ENCODE measurements at regions not wholly inside any gene's neighbourhood (a gene's known extent, or its start where the extent isn't known, plus 50 kb on each side); places are given as distances from the start of the nearest gene placed in this dataset.

GRCh38 chr6:3640868-3641267 lies 110.6 kb downstream of the PXDC1 start:
- H3K79me2 ChIP-seq (ENCODE audit: insufficient read depth): no peaks in the 10 kb centered on the region
- WGBS (ENCODE audit: low lambda C conversion rate): 21% methylated on average over 2 of the region's 2 CpGs
- CTCF ChIA-PET: no interaction called here

More at GRCh38 chr6:3640868-3641267, 110.6 kb downstream of the PXDC1 start:
- H3K27me3 ChIP-seq (ENCODE audit: insufficient read depth): peaks cover 10% of the 10 kb centered on the region; the same call in 1 of the 2 replicates
- no peaks in the 10 kb centered on the region for H4K20me1 ChIP-seq (ENCODE audit: insufficient read depth)
- no peak overlapping the region for H3K27ac ChIP-seq (ENCODE audit: low read depth in 2 of 2, low read length in 1 of 2)
- no peaks in the 10 kb centered on the region for H3F3A ChIP-seq (replicated peaks; ENCODE audit: insufficient read depth)
- H3K9me3 ChIP-seq: no peaks in the 10 kb centered on the region
- POLR2A ChIA-PET: no interaction called here
- no peaks in the 10 kb centered on the region for H3K9me2 ChIP-seq
- H3K4me2 ChIP-seq: no peak overlapping the region
- H3K4me3 ChIP-seq (ENCODE audit: low read depth in 2 of 2, low read length in 1 of 2): no peak overlapping the region
- DNase-seq: no peak
- H2AFZ ChIP-seq (ENCODE audit: low read depth): no peak overlapping the region
- no peak for TF ChIP-seq MEF2A (IDR thresholded peaks at IDR 0.05; ENCODE audit: borderline replicate concordance, low read depth)
- no peak for TF ChIP-seq SMC3 (IDR thresholded peaks at IDR 0.05; ENCODE audit: low read depth, low read length)
- no peak for TF ChIP-seq NRF1 (IDR thresholded peaks at IDR 0.05; ENCODE audit: low read depth, low read length)
- TF ChIP-seq, protein P1, sequence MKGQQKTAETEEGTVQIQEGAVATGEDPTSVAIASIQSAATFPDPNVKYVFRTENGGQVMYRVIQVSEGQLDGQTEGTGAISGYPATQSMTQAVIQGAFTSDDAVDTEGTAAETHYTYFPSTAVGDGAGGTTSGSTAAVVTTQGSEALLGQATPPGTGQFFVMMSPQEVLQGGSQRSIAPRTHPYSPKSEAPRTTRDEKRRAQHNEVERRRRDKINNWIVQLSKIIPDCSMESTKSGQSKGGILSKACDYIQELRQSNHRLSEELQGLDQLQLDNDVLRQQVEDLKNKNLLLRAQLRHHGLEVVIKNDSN (IDR thresholded peaks at IDR 0.05; ENCODE audit: borderline replicate concordance, low read depth): no peak
- TF ChIP-seq TCF12 (IDR thresholded peaks at IDR 0.05): no peak
- TF ChIP-seq, protein P2, sequence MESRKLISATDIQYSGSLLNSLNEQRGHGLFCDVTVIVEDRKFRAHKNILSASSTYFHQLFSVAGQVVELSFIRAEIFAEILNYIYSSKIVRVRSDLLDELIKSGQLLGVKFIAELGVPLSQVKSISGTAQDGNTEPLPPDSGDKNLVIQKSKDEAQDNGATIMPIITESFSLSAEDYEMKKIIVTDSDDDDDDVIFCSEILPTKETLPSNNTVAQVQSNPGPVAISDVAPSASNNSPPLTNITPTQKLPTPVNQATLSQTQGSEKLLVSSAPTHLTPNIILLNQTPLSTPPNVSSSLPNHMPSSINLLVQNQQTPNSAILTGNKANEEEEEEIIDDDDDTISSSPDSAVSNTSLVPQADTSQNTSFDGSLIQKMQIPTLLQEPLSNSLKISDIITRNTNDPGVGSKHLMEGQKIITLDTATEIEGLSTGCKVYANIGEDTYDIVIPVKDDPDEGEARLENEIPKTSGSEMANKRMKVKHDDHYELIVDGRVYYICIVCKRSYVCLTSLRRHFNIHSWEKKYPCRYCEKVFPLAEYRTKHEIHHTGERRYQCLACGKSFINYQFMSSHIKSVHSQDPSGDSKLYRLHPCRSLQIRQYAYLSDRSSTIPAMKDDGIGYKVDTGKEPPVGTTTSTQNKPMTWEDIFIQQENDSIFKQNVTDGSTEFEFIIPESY (IDR thresholded peaks at IDR 0.05; ENCODE audit: borderline replicate concordance, low read depth): no peak
- TF ChIP-seq REST (IDR thresholded peaks at IDR 0.05; ENCODE audit: low read depth, low read length): no peak
- no peak for TF ChIP-seq TAF1 (IDR thresholded peaks at IDR 0.05; ENCODE audit: borderline replicate concordance, low read depth, low read length)
- no peak for TF ChIP-seq ELF1 (IDR thresholded peaks at IDR 0.05)
- TF ChIP-seq TEAD4 (IDR thresholded peaks at IDR 0.05; ENCODE audit: borderline replicate concordance, insufficient read depth): no peak
- TF ChIP-seq MXI1 (IDR thresholded peaks at IDR 0.05; ENCODE audit: low read depth, low read length): no peak
- no peak for TF ChIP-seq EP300 (IDR thresholded peaks at IDR 0.05; ENCODE audit: borderline replicate concordance in 1 of 2, low read depth in 1 of 2, low read length in 1 of 2)
- TF ChIP-seq USF2 (IDR thresholded peaks at IDR 0.05; ENCODE audit: borderline replicate concordance, low read depth, low read length): no peak
- TF ChIP-seq CTCF (IDR thresholded peaks at IDR 0.05): no peak
- TF ChIP-seq FOSL2 (IDR thresholded peaks at IDR 0.05; ENCODE audit: borderline replicate concordance, low read depth): no peak
- no peak for TF ChIP-seq RXRA (IDR thresholded peaks at IDR 0.05; ENCODE audit: borderline replicate concordance, low read depth)
- no peak for TF ChIP-seq NFIC (IDR thresholded peaks at IDR 0.05; ENCODE audit: borderline replicate concordance)
- H3K9ac ChIP-seq: no peak overlapping the region
- H3K36me3 ChIP-seq (replicated peaks in 1 of 2; ENCODE audit: control insufficient read depth in 1 of 2, insufficient read depth in 2 of 2, low read length in 1 of 2): no peaks in the 10 kb centered on the region
- H3K4me1 ChIP-seq (ENCODE audit: control insufficient read depth in 1 of 2, insufficient read depth in 2 of 2, low read depth in 1 of 2, low read length in 1 of 2): no peaks in the 10 kb centered on the region; a peak in 1 of 4 replicates

Measured in SK-N-SH (cell line).